HG03280 (cell line): ENCODE measurements at regions not wholly inside any gene's neighbourhood (a gene's known extent, or its start where the extent isn't known, plus 50 kb on each side); places are given as distances from the start of the nearest gene placed in this dataset.
"Not testable (repeated sequence)": the region's sequence is repeated elsewhere in the genome, so short reads cannot be mapped to it uniquely, and the experiment has no call there.

Source experiments
- ATAC-seq: cut with Tn5 transposase; IDR thresholded peaks from one replicate; pipeline ENCODE4 v1.9.1; 2021; ENCODE audit warnings: mild to moderate bottlenecking, moderate library complexity; ENCODE audit not compliant: unreplicated experiment

DNA sequence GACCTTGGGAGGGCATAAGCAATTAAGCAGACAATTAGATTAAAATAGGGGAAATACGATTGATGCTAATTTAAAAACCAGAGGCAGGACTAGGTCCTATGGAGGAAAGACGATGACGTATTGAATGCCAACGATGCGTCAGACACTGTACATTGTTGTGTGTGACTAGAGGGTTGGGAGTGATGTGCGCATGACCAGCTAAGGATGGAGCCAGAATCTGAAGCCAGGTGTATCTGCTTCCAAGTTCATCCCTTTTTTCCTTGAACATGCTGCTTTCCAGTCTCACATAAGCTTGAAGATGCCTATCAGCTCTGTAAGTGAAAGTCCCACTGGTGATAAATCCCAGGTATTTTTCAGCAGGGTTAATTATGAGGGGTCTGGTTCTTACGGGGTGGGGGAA is 576.2 kb downstream of the MATN1 start:
- ATAC-seq: no peak

GRCh38 chr1:30146448-30146847 is 576.9 kb downstream of the MATN1 start:
- ATAC-seq: no peak

DNA sequence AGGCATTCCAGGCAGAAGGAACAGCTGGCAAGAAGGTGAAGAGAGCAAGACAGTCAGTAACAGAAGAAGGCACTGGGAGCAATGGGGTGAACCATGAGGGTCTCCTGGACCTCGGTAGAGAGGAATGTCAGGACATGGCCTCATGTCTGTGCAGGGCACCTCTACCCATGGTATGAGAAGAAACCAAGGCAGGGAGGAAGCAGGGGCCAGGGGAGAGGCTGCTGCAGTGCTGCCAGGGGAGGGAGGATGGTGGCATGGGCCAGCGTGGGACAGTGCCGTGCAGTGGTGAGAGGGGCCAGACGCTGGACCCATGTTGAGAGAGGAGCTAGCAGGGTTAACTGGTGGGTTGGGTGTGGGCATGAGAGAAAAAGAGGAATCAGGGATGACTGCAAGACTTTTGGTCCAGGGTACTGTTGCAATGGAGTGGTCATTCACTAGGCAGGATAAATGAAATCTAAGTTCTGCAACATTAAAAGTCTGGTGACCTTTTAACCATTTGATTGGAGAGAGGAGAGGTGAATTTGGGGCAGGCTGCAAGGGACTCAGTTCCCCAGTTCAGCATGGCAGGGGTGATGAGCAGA is 577.6 kb downstream of the MATN1 start:
- ATAC-seq: no peak

DNA sequence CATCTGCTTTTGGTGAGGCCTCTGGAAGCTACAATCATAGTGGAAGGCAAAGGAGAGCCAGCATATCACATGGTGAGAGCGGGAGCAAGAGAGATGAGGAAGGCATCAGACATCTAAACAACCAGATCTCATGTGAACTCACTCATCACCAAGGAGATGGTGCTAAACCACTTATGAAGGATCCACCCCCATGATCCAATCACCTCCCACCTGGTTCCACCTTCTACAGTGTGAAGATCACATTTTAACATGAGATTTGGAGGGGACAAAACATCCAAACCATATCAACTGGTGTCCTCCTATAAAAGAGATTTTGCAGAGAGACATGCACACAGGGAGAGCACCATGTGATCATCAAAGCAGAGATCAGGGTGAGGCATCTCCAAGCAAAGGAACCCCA is 578.6 kb downstream of the MATN1 start:
- no peak for ATAC-seq

- no peak for ATAC-seq
These were observed 579.9 kb downstream of the MATN1 start for GRCh38 chr1:30143517-30143916.

DNA sequence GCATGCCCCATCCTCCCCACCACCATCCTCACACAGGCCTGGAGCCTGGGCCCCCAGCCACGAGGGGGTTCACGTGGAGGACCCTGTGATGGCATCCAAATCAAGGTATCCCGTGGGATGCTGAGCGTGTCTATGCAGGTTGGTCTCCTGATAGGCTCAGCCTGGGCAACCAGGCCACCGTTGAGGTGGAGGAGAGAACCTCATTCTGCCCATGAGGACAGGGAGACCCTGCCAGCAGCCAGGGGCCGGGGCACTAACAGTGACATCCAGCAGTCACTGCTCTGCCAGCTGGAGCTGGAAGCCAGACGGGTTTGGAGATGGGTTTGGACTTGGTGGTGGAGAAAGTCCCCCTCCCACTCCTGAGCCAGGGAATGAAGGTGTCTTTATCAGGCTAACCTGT is 582.8 kb downstream of the MATN1 start:
- ATAC-seq: no peak

- ATAC-seq: no peak
These were observed 584.5 kb downstream of the MATN1 start for GRCh38 chr1:30138891-30139290.

- ATAC-seq: no peak
These were observed 586.4 kb downstream of the MATN1 start for GRCh38 chr1:30137001-30137400.

DNA sequence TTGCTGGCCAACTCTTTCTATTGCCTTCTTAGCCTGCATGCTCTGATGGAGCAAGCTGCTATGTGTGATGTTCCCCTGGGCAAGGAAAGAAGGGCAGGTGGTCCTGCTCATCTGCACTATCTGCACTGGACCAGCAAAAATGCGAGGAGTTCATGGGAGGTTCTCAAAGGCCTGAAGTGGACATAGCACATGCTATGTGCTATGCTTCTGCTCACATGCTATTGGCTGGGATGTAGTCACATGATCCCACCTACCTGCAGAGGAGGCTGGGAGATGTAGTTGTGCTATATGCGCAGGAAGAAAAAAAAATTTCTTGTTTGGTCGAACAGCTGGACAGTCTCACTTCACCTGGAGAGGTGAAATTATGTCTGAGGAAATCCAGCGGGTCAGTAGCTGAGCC is 587.7 kb downstream of the MATN1 start:
- ATAC-seq: no peak

- no peak for ATAC-seq
These were observed 588.7 kb downstream of the MATN1 start for GRCh38 chr1:30134466-30135217.

- ATAC-seq: no peak
These were observed 589.9 kb downstream of the MATN1 start for GRCh38 chr1:30133414-30134055.

- ATAC-seq: no peak
These were observed 590.6 kb downstream of the MATN1 start for GRCh38 chr1:30132602-30133286.

DNA sequence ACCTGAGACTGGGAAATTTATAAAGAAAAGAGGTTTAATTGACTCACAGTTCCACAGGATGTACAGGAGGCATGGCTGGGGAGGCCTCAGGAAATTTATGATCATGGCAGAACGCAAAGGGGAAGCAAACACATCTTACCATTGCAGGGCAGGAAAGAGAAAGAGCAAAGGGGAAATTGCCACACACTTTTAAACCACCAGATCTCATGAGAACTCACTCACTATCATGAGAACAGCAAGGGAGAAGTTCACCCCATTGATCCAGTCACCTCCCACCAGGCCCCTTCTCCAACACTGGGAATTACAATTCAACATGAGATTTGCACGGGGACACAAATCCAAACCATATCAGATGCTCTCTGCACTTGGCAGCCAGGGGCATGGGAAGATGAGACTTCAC is 592.8 kb downstream of the MATN1 start:
- ATAC-seq: not testable (repeated sequence)

DNA sequence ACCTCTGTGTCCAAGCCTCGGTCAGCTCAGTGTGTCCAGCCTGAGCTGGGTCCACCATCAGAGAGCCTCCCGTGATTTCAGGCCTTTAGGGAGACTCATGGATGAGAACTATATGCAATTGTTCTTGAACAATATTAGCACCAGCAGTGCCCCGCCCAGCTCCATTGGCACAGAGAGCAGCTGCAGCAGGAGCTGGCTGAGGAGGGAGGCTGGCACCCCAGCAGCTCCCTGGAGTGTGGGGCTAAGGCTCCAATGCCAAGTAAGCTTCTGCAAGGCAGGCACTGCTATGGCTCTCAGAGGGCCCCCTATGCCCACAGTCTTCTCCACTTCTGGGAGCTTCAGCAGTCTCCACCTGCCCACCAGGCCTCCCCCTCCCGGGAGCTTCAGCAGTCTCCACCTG is 593.3 kb downstream of the MATN1 start:
- ATAC-seq: no peak

GRCh38 chr1:30129421-30130055 is 593.8 kb downstream of the MATN1 start:
- no peak for ATAC-seq

GRCh38 chr1:30129001-30129408 is 594.4 kb downstream of the MATN1 start:
- ATAC-seq: no peak

- no peak for ATAC-seq
These were observed 596.5 kb downstream of the MATN1 start for GRCh38 chr1:30126848-30127247.

DNA sequence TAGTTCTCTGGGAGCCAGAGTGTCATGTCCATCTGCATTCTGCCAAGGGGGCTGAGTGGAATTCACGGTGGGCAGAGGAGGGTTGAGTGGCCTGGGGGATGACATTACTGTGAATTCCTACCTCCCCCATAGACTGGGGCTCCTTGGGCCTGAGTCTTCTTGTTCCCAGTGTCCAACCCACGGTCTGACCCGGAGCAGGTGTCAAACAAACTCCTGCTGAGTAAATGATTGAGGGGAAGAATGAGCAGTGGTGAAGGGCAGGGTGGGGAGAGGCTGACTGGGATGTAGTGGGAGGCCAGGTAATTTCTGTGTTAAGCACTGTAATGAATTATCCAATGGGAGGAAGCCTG is 597.6 kb downstream of the MATN1 start:
- ATAC-seq: no peak

DNA sequence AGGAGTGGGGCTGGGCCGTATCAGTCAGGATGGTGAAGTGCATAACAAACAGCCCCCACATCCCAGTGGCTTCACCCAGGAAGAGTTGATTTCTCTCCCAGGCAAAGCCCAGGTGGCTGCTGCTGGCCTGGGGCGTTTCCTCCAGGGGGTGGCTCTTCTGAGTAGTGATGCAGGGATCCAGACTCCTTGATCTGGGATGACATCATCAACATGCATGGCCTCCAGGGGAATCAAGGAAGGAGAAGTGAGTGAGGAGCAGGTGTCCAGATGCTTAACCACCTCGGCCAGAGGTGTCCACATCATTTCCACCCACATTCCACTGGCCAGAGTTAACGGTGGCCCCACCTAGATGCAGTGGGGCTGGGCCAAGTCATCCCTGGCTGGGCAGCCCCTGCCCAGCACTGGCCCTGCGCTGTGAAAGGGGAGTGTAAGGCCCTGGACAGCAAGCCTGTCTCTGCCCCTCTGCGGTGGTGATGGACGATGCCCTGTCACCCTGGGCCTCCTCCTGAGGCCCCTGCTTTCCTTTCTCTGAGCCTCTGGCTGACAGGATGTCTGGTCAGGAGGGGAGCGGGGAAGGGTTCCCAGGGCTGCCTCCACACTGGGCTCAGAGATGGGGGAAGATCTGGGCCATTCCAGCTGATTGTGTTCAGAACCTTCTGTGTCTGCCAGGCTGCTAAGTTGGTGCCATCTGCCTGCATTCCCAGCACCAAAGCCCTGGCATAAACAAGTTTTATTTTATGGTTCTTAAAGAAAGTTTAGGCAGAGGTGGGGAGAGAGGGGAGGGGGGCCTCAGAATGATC is 598.2 kb downstream of the MATN1 start:
- no peak for ATAC-seq

DNA sequence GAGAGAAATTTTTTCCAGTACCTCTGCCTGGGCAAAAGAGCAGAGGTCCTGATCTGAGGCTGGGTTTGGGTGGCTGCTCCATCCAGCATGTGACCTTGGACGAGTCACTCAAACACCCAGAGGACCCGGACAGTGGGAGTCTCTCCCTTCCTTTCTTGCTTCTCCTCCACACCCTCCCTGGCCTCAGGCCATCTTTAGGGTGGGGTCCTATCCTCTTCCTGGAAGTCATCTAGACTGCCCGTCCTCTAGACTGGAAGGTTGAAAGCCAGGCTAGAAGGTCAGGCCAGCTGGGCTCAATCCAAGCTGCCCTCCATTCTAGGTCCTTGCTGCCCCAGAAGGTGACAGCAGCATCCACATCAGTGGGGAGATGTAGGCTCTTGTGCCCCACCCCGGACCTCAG is 599.5 kb downstream of the MATN1 start:
- no peak for ATAC-seq

DNA sequence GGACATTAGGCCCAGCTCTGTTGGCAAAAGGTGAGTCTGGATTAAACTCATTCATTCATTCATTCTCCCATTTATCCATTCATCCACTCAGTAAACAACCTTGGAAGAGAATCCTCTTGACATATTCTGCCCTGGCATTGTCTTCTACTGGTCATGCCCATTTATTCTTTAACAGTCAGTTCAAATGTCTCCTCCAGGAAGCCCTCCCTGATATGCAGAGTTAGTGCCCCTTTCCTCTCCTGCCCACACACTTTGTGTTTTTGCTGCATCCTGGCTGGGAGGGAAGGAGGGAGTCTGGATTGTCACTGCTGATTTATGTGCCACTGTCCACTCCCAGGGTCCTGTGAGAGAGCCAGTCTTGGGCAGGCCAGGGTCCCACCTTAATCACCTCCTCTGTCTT is 600.3 kb downstream of the MATN1 start:
- ATAC-seq: no peak
